ENCODE measurements at regions not wholly inside any gene's neighbourhood (a gene's known extent, or its start where the extent isn't known, plus 50 kb on each side); places are given as distances from the start of the nearest gene placed in this dataset.

GRCh38 chr13:106220211-106220610 lies 315.3 kb downstream of the EFNB2 start:
- no peak overlapping the region for H3K27ac Mint-ChIP-seq
- Histone ChIP-seq H3K27me3 (ENCODE audit: control insufficient read depth in 2 of 2, insufficient read depth in 2 of 2, low read length in 2 of 2) (no peaks in the 10 kb centered on the region), H3K4me3 (ENCODE audit: low read length) (no peak overlapping the region), H3K36me3 (ENCODE audit: control insufficient read depth in 2 of 3, insufficient read depth in 3 of 3, low read length in 3 of 3) (no peaks in the 10 kb centered on the region), H3K9me3 (ENCODE audit: control insufficient read depth in 2 of 3, low read length in 3 of 3) (no peaks in the 10 kb centered on the region), H3K27ac (ENCODE audit: low read depth, low read length) (no peak overlapping the region), H3K4me1 (ENCODE audit: control insufficient read depth in 2 of 2, insufficient read depth in 2 of 2, low read length in 2 of 2) (no peaks in the 10 kb centered on the region)
- no peak for ATAC-seq
- ChIA-PET CTCF (no interaction called here), POLR2A (no interaction called here)
- no peak for DNase-seq
- intact Hi-C loops (cut with micrococcal nuclease) = no loop called here
- no peaks in the 10 kb centered on the region for H3K27me3 Mint-ChIP-seq
- H3K9me3 Mint-ChIP-seq = peaks cover 0 to 2% (median 0%) of the 10 kb centered on the region in 11 donors
- no peaks in the 10 kb centered on the region for H3K36me3 Mint-ChIP-seq
- no peaks in the 10 kb centered on the region for H3K4me1 Mint-ChIP-seq
- H3K4me3 Mint-ChIP-seq = no peak overlapping the region

GRCh38 chr13:106213028-106213757 lies 322.3 kb downstream of the EFNB2 start:
- no peaks in the 10 kb centered on the region for H3K9me3 ChIP-seq (ENCODE audit: control insufficient read depth in 2 of 3, low read length in 3 of 3)
- no peaks in the 10 kb centered on the region for H3K36me3 Mint-ChIP-seq
- no peak overlapping the region for H3K4me3 Mint-ChIP-seq
- H3K36me3 ChIP-seq (ENCODE audit: control insufficient read depth in 2 of 3, insufficient read depth in 3 of 3, low read length in 3 of 3) = no peaks in the 10 kb centered on the region
- no peak overlapping the region for H3K27ac Mint-ChIP-seq
- H3K27ac ChIP-seq (ENCODE audit: low read depth, low read length) = no peak overlapping the region
- intact Hi-C loops (cut with micrococcal nuclease) = no loop called here
- ATAC-seq = no peak
- CTCF ChIA-PET = no interaction called here
- no peaks in the 10 kb centered on the region for H3K4me1 Mint-ChIP-seq
- no peak for DNase-seq
- POLR2A ChIA-PET = no interaction called here
- H3K9me3 Mint-ChIP-seq = peaks cover 0 to 6% (median 0%) of the 10 kb centered on the region in 11 donors
- no peaks in the 10 kb centered on the region for H3K27me3 ChIP-seq (ENCODE audit: control insufficient read depth in 2 of 2, insufficient read depth in 2 of 2, low read length in 2 of 2)
- no peaks in the 10 kb centered on the region for H3K4me1 ChIP-seq (ENCODE audit: control insufficient read depth in 2 of 2, insufficient read depth in 2 of 2, low read length in 2 of 2)
- H3K27me3 Mint-ChIP-seq = peaks cover 0 to 10% (median 5%) of the 10 kb centered on the region in 5 donors
- H3K4me3 ChIP-seq (ENCODE audit: low read length) = no peak overlapping the region

- Mint-ChIP-seq H3K36me3 (no peaks in the 10 kb centered on the region), H3K4me1 (no peaks in the 10 kb centered on the region), H3K9me3 (peaks cover 0 to 6% (median 0%) of the 10 kb centered on the region in 11 donors), H3K27ac (no peak overlapping the region), H3K27me3 (peaks cover 0 to 10% (median 5%) of the 10 kb centered on the region in 5 donors), H3K4me3 (no peak overlapping the region)
- Histone ChIP-seq H3K9me3 (ENCODE audit: control insufficient read depth in 2 of 3, low read length in 3 of 3) (no peaks in the 10 kb centered on the region), H3K4me1 (ENCODE audit: control insufficient read depth in 2 of 2, insufficient read depth in 2 of 2, low read length in 2 of 2) (no peaks in the 10 kb centered on the region), H3K27me3 (ENCODE audit: control insufficient read depth in 2 of 2, insufficient read depth in 2 of 2, low read length in 2 of 2) (no peaks in the 10 kb centered on the region), H3K4me3 (ENCODE audit: low read length) (no peak overlapping the region), H3K27ac (ENCODE audit: low read depth, low read length) (no peak overlapping the region), H3K36me3 (ENCODE audit: control insufficient read depth in 2 of 3, insufficient read depth in 3 of 3, low read length in 3 of 3) (no peaks in the 10 kb centered on the region)
- no peak for DNase-seq
- no peak for ATAC-seq
- ChIA-PET POLR2A (no interaction called here), CTCF (no interaction called here)
- intact Hi-C loops (cut with micrococcal nuclease) = no loop called here
These were observed 323.0 kb downstream of the EFNB2 start for GRCh38 chr13:106212386-106213010.

GRCh38 chr13:106210324-106210723 lies 325.1 kb downstream of the EFNB2 start:
- ChIA-PET POLR2A (no interaction called here), CTCF (no interaction called here)
- no peaks in the 10 kb centered on the region for H3K4me1 ChIP-seq (ENCODE audit: control insufficient read depth in 2 of 2, insufficient read depth in 2 of 2, low read length in 2 of 2)
- intact Hi-C loops (cut with micrococcal nuclease) = no loop called here
- H3K36me3 ChIP-seq (ENCODE audit: control insufficient read depth in 2 of 3, insufficient read depth in 3 of 3, low read length in 3 of 3) = no peaks in the 10 kb centered on the region
- no peak overlapping the region for H3K4me3 ChIP-seq (ENCODE audit: low read length)
- no peak overlapping the region for H3K27ac ChIP-seq (ENCODE audit: low read depth, low read length)
- ATAC-seq (no peak), DNase-seq (no peak)
- no peak overlapping the region for H3K4me3 Mint-ChIP-seq
- no peaks in the 10 kb centered on the region for H3K36me3 Mint-ChIP-seq
- no peaks in the 10 kb centered on the region for H3K9me3 ChIP-seq (ENCODE audit: control insufficient read depth in 2 of 3, low read length in 3 of 3)
- no peaks in the 10 kb centered on the region for H3K27me3 ChIP-seq (ENCODE audit: control insufficient read depth in 2 of 2, insufficient read depth in 2 of 2, low read length in 2 of 2)
- H3K27ac Mint-ChIP-seq = no peak overlapping the region
- H3K27me3 Mint-ChIP-seq = peaks cover 0 to 15% (median 5%) of the 10 kb centered on the region in 5 donors
- peaks cover 0 to 6% (median 0%) of the 10 kb centered on the region in 11 donors for H3K9me3 Mint-ChIP-seq
- H3K4me1 Mint-ChIP-seq = no peaks in the 10 kb centered on the region

- H3K9me3 Mint-ChIP-seq = peaks cover 0 to 12% (median 0%) of the 10 kb centered on the region in 11 donors
These were observed 329.6 kb downstream of the EFNB2 start for GRCh38 chr13:106205871-106206270.

GRCh38 chr13:106197496-106197895 lies 338.0 kb downstream of the EFNB2 start:
- H3K4me1 Mint-ChIP-seq = no peaks in the 10 kb centered on the region
- Histone ChIP-seq H3K27me3 (ENCODE audit: control insufficient read depth in 2 of 2, insufficient read depth in 2 of 2, low read length in 2 of 2) (no peaks in the 10 kb centered on the region), H3K4me1 (ENCODE audit: control insufficient read depth in 2 of 2, insufficient read depth in 2 of 2, low read length in 2 of 2) (no peaks in the 10 kb centered on the region), H3K27ac (ENCODE audit: low read depth, low read length) (no peak overlapping the region), H3K36me3 (ENCODE audit: control insufficient read depth in 2 of 3, insufficient read depth in 3 of 3, low read length in 3 of 3) (no peaks in the 10 kb centered on the region), H3K9me3 (ENCODE audit: control insufficient read depth in 2 of 3, low read length in 3 of 3) (no peaks in the 10 kb centered on the region), H3K4me3 (ENCODE audit: low read length) (no peak overlapping the region)
- no peak overlapping the region for H3K27ac Mint-ChIP-seq
- DNase-seq (no peak), ATAC-seq (no peak)
- peaks cover 0 to 7% (median 0%) of the 10 kb centered on the region in 11 donors for H3K9me3 Mint-ChIP-seq
- H3K36me3 Mint-ChIP-seq = no peaks in the 10 kb centered on the region
- CTCF ChIA-PET = no interaction called here
- POLR2A ChIA-PET = no interaction called here
- intact Hi-C loops (cut with micrococcal nuclease) = no loop called here
- H3K27me3 Mint-ChIP-seq = peaks cover 0 to 7% (median 4%) of the 10 kb centered on the region in 5 donors
- H3K4me3 Mint-ChIP-seq = no peak overlapping the region

More at GRCh38 chr13:106205871-106206270, 329.6 kb downstream of the EFNB2 start:
- Histone ChIP-seq H3K27me3 (ENCODE audit: control insufficient read depth in 2 of 2, insufficient read depth in 2 of 2, low read length in 2 of 2) (no peaks in the 10 kb centered on the region), H3K4me3 (ENCODE audit: low read length) (no peak overlapping the region), H3K36me3 (ENCODE audit: control insufficient read depth in 2 of 3, insufficient read depth in 3 of 3, low read length in 3 of 3) (no peaks in the 10 kb centered on the region), H3K9me3 (ENCODE audit: control insufficient read depth in 2 of 3, low read length in 3 of 3) (no peaks in the 10 kb centered on the region), H3K4me1 (ENCODE audit: control insufficient read depth in 2 of 2, insufficient read depth in 2 of 2, low read length in 2 of 2) (no peaks in the 10 kb centered on the region), H3K27ac (ENCODE audit: low read depth, low read length) (no peak overlapping the region)
- Mint-ChIP-seq H3K4me3 (no peak overlapping the region), H3K4me1 (no peaks in the 10 kb centered on the region), H3K27ac (no peak overlapping the region), H3K27me3 (peaks cover 0 to 15% (median 5%) of the 10 kb centered on the region in 5 donors), H3K36me3 (no peaks in the 10 kb centered on the region)
- ChIA-PET CTCF (no interaction called here), POLR2A (no interaction called here)
- intact Hi-C loops (cut with micrococcal nuclease) = no loop called here
- no peak for ATAC-seq
- no peak for DNase-seq
